Keratinocyte (primary cell): ENCODE measurements at regions not wholly inside any gene's neighbourhood (a gene's known extent, or its start where the extent isn't known, plus 50 kb on each side); places are given as distances from the start of the nearest gene placed in this dataset.

Experiments
- EZH2 ChIP-seq: IDR thresholded peaks from one replicate; pipeline ENCODE4 v1.6.1; 2012; ENCODE audit warnings: inconsistent platforms, mild to moderate bottlenecking, low read length, moderate library complexity
- TF ChIP-seq, protein P1 (sequence below), 3 experiments: IDR thresholded peaks in 1 of 3; conservative IDR thresholded peaks in 1 of 3; optimal IDR thresholded peaks in 1 of 3; 2 replicates in 2 of 3; 3 replicates in 1 of 3; pipeline versions ENCODE3 to v1.5.1; 2011; ENCODE audit warnings: low read length in 3 of 3, mild to moderate bottlenecking in 3 of 3, moderate library complexity in 2 of 3, control low read depth in 1 of 3, inconsistent platforms in 1 of 3; ENCODE audit not compliant: insufficient read depth in 2 of 3; ENCODE audit errors: extremely low read depth in 1 of 3

DNA sequence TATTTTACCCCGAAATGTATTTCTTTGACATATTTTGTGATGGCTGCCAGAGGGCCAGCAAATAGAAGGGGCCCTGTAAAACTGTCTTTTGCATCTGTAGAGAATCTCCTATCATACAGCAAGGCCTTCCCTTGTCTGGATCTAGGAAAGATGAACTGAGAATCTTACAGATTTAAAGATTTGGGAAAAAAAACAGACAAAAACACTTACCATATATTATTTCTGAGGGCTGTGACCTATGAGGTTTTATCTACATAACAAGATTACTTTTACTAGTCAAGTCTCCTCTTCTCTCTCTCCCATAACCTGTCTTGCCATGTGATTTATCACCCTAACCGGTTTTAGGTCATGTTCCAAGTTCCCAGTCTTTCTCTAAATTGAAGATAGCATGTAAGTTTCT, 599.2 kb upstream of the CDH6 start:
- TF ChIP-seq, protein P1, sequence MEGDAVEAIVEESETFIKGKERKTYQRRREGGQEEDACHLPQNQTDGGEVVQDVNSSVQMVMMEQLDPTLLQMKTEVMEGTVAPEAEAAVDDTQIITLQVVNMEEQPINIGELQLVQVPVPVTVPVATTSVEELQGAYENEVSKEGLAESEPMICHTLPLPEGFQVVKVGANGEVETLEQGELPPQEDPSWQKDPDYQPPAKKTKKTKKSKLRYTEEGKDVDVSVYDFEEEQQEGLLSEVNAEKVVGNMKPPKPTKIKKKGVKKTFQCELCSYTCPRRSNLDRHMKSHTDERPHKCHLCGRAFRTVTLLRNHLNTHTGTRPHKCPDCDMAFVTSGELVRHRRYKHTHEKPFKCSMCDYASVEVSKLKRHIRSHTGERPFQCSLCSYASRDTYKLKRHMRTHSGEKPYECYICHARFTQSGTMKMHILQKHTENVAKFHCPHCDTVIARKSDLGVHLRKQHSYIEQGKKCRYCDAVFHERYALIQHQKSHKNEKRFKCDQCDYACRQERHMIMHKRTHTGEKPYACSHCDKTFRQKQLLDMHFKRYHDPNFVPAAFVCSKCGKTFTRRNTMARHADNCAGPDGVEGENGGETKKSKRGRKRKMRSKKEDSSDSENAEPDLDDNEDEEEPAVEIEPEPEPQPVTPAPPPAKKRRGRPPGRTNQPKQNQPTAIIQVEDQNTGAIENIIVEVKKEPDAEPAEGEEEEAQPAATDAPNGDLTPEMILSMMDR (optimal IDR thresholded peaks at IDR 0.05 in 1 of 3, IDR thresholded peaks at IDR 0.05 in 1 of 3, conservative IDR thresholded peaks at IDR 0.05 in 1 of 3; ENCODE audit: extremely low read depth in 1 of 3, insufficient read depth in 2 of 3, low read length in 3 of 3) = no peak
- no peak for TF ChIP-seq EZH2
